ENCODE measurements at regions not wholly inside any gene's neighbourhood (a gene's known extent, or its start where the extent isn't known, plus 50 kb on each side); places are given as distances from the start of the nearest gene placed in this dataset.
"Not testable (repeated sequence)": the region's sequence is repeated elsewhere in the genome, so short reads cannot be mapped to it uniquely, and the experiment has no call there.

GRCh38 chr5:38135486-38136039, 122.8 kb upstream of the EGFLAM start:
- ATAC-seq = no peak
- Mint-ChIP-seq H3K4me1 (no peaks in the 10 kb centered on the region), H3K36me3 (ENCODE audit: low read depth) (no peaks in the 10 kb centered on the region), H3K27me3 (no peaks in the 10 kb centered on the region), H3K27ac (no peak overlapping the region), H3K4me3 (no peak overlapping the region)
- DNase-seq = no peak
- H3K9me3 ChIP-seq (ENCODE audit: control insufficient read depth, low read length, poor library complexity, severe bottlenecking) = no peaks in the 10 kb centered on the region

- H3K9me3 ChIP-seq (ENCODE audit: control insufficient read depth, low read length, poor library complexity, severe bottlenecking) = no peaks in the 10 kb centered on the region
- no peak overlapping the region for H3K27ac Mint-ChIP-seq
- H3K4me3 Mint-ChIP-seq = no peak overlapping the region
- ATAC-seq (no peak), DNase-seq (no peak)
- H3K27me3 Mint-ChIP-seq = no peaks in the 10 kb centered on the region
- no peaks in the 10 kb centered on the region for H3K4me1 Mint-ChIP-seq
- no peaks in the 10 kb centered on the region for H3K36me3 Mint-ChIP-seq (ENCODE audit: low read depth)
Observed at GRCh38 chr5:38134810-38135209, 123.5 kb upstream of the EGFLAM start.

- H3K9me3 ChIP-seq (ENCODE audit: control insufficient read depth, low read length, poor library complexity, severe bottlenecking); H3K4me1 Mint-ChIP-seq; DNase-seq; H3K27me3 Mint-ChIP-seq; H3K4me3 Mint-ChIP-seq; H3K27ac Mint-ChIP-seq; ATAC-seq; H3K36me3 Mint-ChIP-seq (ENCODE audit: low read depth): not testable (repeated sequence)
Observed at GRCh38 chr5:38134294-38134693, 124.1 kb upstream of the EGFLAM start.

- no peak overlapping the region for H3K4me3 Mint-ChIP-seq
- no peak for ATAC-seq
- H3K27ac Mint-ChIP-seq = no peak overlapping the region
- no peak for DNase-seq
- H3K9me3 ChIP-seq (ENCODE audit: control insufficient read depth, low read length, poor library complexity, severe bottlenecking) = no peaks in the 10 kb centered on the region
- peaks cover 8% of the 10 kb centered on the region for H3K27me3 Mint-ChIP-seq
- H3K4me1 Mint-ChIP-seq = no peaks in the 10 kb centered on the region
- H3K36me3 Mint-ChIP-seq (ENCODE audit: low read depth) = no peaks in the 10 kb centered on the region
Observed at GRCh38 chr5:38131686-38132085, 126.7 kb upstream of the EGFLAM start.

GRCh38 chr5:38124321-38124720, 134.0 kb upstream of the EGFLAM start:
- no peaks in the 10 kb centered on the region for H3K36me3 Mint-ChIP-seq (ENCODE audit: low read depth)
- DNase-seq (no peak), ATAC-seq (no peak)
- no peak overlapping the region for H3K4me3 Mint-ChIP-seq
- H3K4me1 Mint-ChIP-seq = no peaks in the 10 kb centered on the region
- no peak overlapping the region for H3K27ac Mint-ChIP-seq
- no peaks in the 10 kb centered on the region for H3K9me3 ChIP-seq (ENCODE audit: control insufficient read depth, low read length, poor library complexity, severe bottlenecking)
- peaks cover 8% of the 10 kb centered on the region for H3K27me3 Mint-ChIP-seq

- H3K27ac Mint-ChIP-seq = no peak overlapping the region
- DNase-seq = no peak
- no peaks in the 10 kb centered on the region for H3K9me3 ChIP-seq (ENCODE audit: control insufficient read depth, low read length, poor library complexity, severe bottlenecking)
- ATAC-seq = no peak
- H3K4me3 Mint-ChIP-seq = no peak overlapping the region
- no peaks in the 10 kb centered on the region for H3K36me3 Mint-ChIP-seq (ENCODE audit: low read depth)
- H3K27me3 Mint-ChIP-seq = no peaks in the 10 kb centered on the region
- no peaks in the 10 kb centered on the region for H3K4me1 Mint-ChIP-seq
Observed at GRCh38 chr5:38121420-38121819, 136.9 kb upstream of the EGFLAM start.

GRCh38 chr5:38119836-38120235, 138.5 kb upstream of the EGFLAM start:
- H3K9me3 ChIP-seq (ENCODE audit: control insufficient read depth, low read length, poor library complexity, severe bottlenecking) = no peaks in the 10 kb centered on the region
- no peaks in the 10 kb centered on the region for H3K36me3 Mint-ChIP-seq (ENCODE audit: low read depth)
- no peaks in the 10 kb centered on the region for H3K27me3 Mint-ChIP-seq
- no peak overlapping the region for H3K4me3 Mint-ChIP-seq
- H3K4me1 Mint-ChIP-seq = no peaks in the 10 kb centered on the region
- ATAC-seq (no peak), DNase-seq (no peak)
- no peak overlapping the region for H3K27ac Mint-ChIP-seq

GRCh38 chr5:38117784-38118479, 140.4 kb upstream of the EGFLAM start:
- no peaks in the 10 kb centered on the region for H3K27me3 Mint-ChIP-seq
- H3K36me3 Mint-ChIP-seq (ENCODE audit: low read depth) = no peaks in the 10 kb centered on the region
- DNase-seq = no peak
- H3K4me1 Mint-ChIP-seq = no peaks in the 10 kb centered on the region
- no peak overlapping the region for H3K27ac Mint-ChIP-seq
- ATAC-seq = no peak
- H3K4me3 Mint-ChIP-seq = no peak overlapping the region
- no peaks in the 10 kb centered on the region for H3K9me3 ChIP-seq (ENCODE audit: control insufficient read depth, low read length, poor library complexity, severe bottlenecking)

- Mint-ChIP-seq H3K36me3 (ENCODE audit: low read depth) (no peaks in the 10 kb centered on the region), H3K4me3 (no peak overlapping the region), H3K27me3 (peaks cover 5% of the 10 kb centered on the region), H3K27ac (no peak overlapping the region), H3K4me1 (no peaks in the 10 kb centered on the region)
- H3K9me3 ChIP-seq (ENCODE audit: control insufficient read depth, low read length, poor library complexity, severe bottlenecking) = no peaks in the 10 kb centered on the region
- ATAC-seq (no peak), DNase-seq (no peak)
Observed at GRCh38 chr5:38115318-38115827, 143.0 kb upstream of the EGFLAM start.

- DNase-seq = no peak
- peaks cover 5% of the 10 kb centered on the region for H3K27me3 Mint-ChIP-seq
- ATAC-seq = no peak
- H3K4me1 Mint-ChIP-seq = no peaks in the 10 kb centered on the region
- no peaks in the 10 kb centered on the region for H3K9me3 ChIP-seq (ENCODE audit: control insufficient read depth, low read length, poor library complexity, severe bottlenecking)
- H3K36me3 Mint-ChIP-seq (ENCODE audit: low read depth) = no peaks in the 10 kb centered on the region
- H3K27ac Mint-ChIP-seq = no peak overlapping the region
- H3K4me3 Mint-ChIP-seq = no peak overlapping the region
Observed at GRCh38 chr5:38113880-38114279, 144.5 kb upstream of the EGFLAM start.

- H3K36me3 Mint-ChIP-seq (ENCODE audit: low read depth) = no peaks in the 10 kb centered on the region
- H3K4me3 Mint-ChIP-seq = no peak overlapping the region
- H3K9me3 ChIP-seq (ENCODE audit: control insufficient read depth, low read length, poor library complexity, severe bottlenecking) = no peaks in the 10 kb centered on the region
- peaks cover 5% of the 10 kb centered on the region for H3K27me3 Mint-ChIP-seq
- no peaks in the 10 kb centered on the region for H3K4me1 Mint-ChIP-seq
- ATAC-seq (no peak), DNase-seq (no peak)
- H3K27ac Mint-ChIP-seq = no peak overlapping the region
Observed at GRCh38 chr5:38113456-38113855, 144.9 kb upstream of the EGFLAM start.

- H3K4me3 Mint-ChIP-seq = no peak overlapping the region
- H3K4me1 Mint-ChIP-seq = no peaks in the 10 kb centered on the region
- DNase-seq (no peak), ATAC-seq (no peak)
- H3K27ac Mint-ChIP-seq = no peak overlapping the region
- H3K27me3 Mint-ChIP-seq = peaks cover 5% of the 10 kb centered on the region
- no peaks in the 10 kb centered on the region for H3K36me3 Mint-ChIP-seq (ENCODE audit: low read depth)
- H3K9me3 ChIP-seq (ENCODE audit: control insufficient read depth, low read length, poor library complexity, severe bottlenecking) = no peaks in the 10 kb centered on the region
Observed at GRCh38 chr5:38112938-38113337, 145.4 kb upstream of the EGFLAM start.

- ATAC-seq = no peak
- DNase-seq = no peak
- Mint-ChIP-seq H3K36me3 (ENCODE audit: low read depth) (no peaks in the 10 kb centered on the region), H3K4me3 (no peak overlapping the region), H3K4me1 (no peaks in the 10 kb centered on the region), H3K27me3 (peaks cover 13% of the 10 kb centered on the region), H3K27ac (no peak overlapping the region)
- H3K9me3 ChIP-seq (ENCODE audit: control insufficient read depth, low read length, poor library complexity, severe bottlenecking) = no peaks in the 10 kb centered on the region
Observed at GRCh38 chr5:38110130-38110529, 148.2 kb upstream of the EGFLAM start.

- no peaks in the 10 kb centered on the region for H3K4me1 Mint-ChIP-seq
- no peaks in the 10 kb centered on the region for H3K36me3 Mint-ChIP-seq (ENCODE audit: low read depth)
- DNase-seq (no peak), ATAC-seq (no peak)
- H3K4me3 Mint-ChIP-seq = no peak overlapping the region
- H3K9me3 ChIP-seq (ENCODE audit: control insufficient read depth, low read length, poor library complexity, severe bottlenecking) = no peaks in the 10 kb centered on the region
- peaks cover 13% of the 10 kb centered on the region for H3K27me3 Mint-ChIP-seq
- H3K27ac Mint-ChIP-seq = no peak overlapping the region
Observed at GRCh38 chr5:38107096-38107495, 151.3 kb upstream of the EGFLAM start.
